ENCODE measurements at regions not wholly inside any gene's neighbourhood (a gene's known extent, or its start where the extent isn't known, plus 50 kb on each side); places are given as distances from the start of the nearest gene placed in this dataset.

- Mint-ChIP-seq H3K27me3 (ENCODE audit: insufficient read depth, unreplicated experiment) (no peaks in the 10 kb centered on the region), H3K27ac (ENCODE audit: unreplicated experiment) (no peak overlapping the region), H3K4me1 (ENCODE audit: low read depth, unreplicated experiment) (peaks cover 12% of the 10 kb centered on the region), H3K9me3 (ENCODE audit: unreplicated experiment) (no peaks in the 10 kb centered on the region), H3K4me3 (ENCODE audit: unreplicated experiment) (no peak overlapping the region), H3K36me3 (ENCODE audit: insufficient read depth, unreplicated experiment) (no peaks in the 10 kb centered on the region)
- H3K27me3 ChIP-seq (replicated peaks; ENCODE audit: control insufficient read depth, insufficient read depth, low read length), result no peaks in the 10 kb centered on the region
- H3K9me3 ChIP-seq, result no peaks in the 10 kb centered on the region
- no peak for TF ChIP-seq CTCF (IDR thresholded peaks at IDR 0.05; ENCODE audit: insufficient read depth in 1 of 2, low read depth in 1 of 2, low read length in 1 of 2, severe bottlenecking in 1 of 2, unreplicated experiment in 1 of 2)
- intact Hi-C loops (cut with micrococcal nuclease; ENCODE audit: unreplicated experiment), result no loop called here
- H3K36me3 ChIP-seq (ENCODE audit: control insufficient read depth, insufficient read depth, low read length), result no peaks in the 10 kb centered on the region
- ChIA-PET POLR2A (no interaction called here), CTCF (no interaction called here)
- H3K4me1 ChIP-seq, result peaks cover 23% of the 10 kb centered on the region
- BruUV-seq (replicated peaks), result no TSS peak
- DNase-seq, result no peak
- no peak overlapping the region for H3K4me3 ChIP-seq (ENCODE audit: low read depth, low read length)
Measured at GRCh38 chr10:120960725-120961124, 109.6 kb downstream of the WDR11 start.

- peak overlapping the region; percentile 65 for H3K27ac Mint-ChIP-seq (ENCODE audit: unreplicated experiment)
- no peaks in the 10 kb centered on the region for H3K27me3 Mint-ChIP-seq (ENCODE audit: insufficient read depth, unreplicated experiment)
- H3K27me3 ChIP-seq (replicated peaks; ENCODE audit: control insufficient read depth, insufficient read depth, low read length), result no peaks in the 10 kb centered on the region
- H3K4me1 ChIP-seq, result peaks cover 23% of the 10 kb centered on the region
- BruUV-seq (replicated peaks), result no TSS peak
- H3K9me3 ChIP-seq, result no peaks in the 10 kb centered on the region
- H3K36me3 ChIP-seq (ENCODE audit: control insufficient read depth, insufficient read depth, low read length), result no peaks in the 10 kb centered on the region
- no peak for DNase-seq
- H3K9me3 Mint-ChIP-seq (ENCODE audit: unreplicated experiment), result no peaks in the 10 kb centered on the region
- no peak overlapping the region for H3K4me3 Mint-ChIP-seq (ENCODE audit: unreplicated experiment)
- no peak overlapping the region for H3K4me3 ChIP-seq (ENCODE audit: low read depth, low read length)
- intact Hi-C loops (cut with micrococcal nuclease; ENCODE audit: unreplicated experiment), result no loop called here
- ChIA-PET CTCF (interaction anchor here (0.5 kb wide), 1 partner anchor 271 kb away, joined by 3 read pairs; no protein-coding TSS in a partner anchor), POLR2A (interaction anchor here (1.8 kb wide), 1 partner anchor 17 kb away, joined by 6 read pairs; no protein-coding TSS in a partner anchor)
- H3K4me1 Mint-ChIP-seq (ENCODE audit: low read depth, unreplicated experiment), result peaks cover 15% of the 10 kb centered on the region
- TF ChIP-seq CTCF (IDR thresholded peaks at IDR 0.05; ENCODE audit: insufficient read depth in 1 of 2, low read depth in 1 of 2, low read length in 1 of 2, severe bottlenecking in 1 of 2, unreplicated experiment in 1 of 2), result no peak
- H3K36me3 Mint-ChIP-seq (ENCODE audit: insufficient read depth, unreplicated experiment), result no peaks in the 10 kb centered on the region
Measured at GRCh38 chr10:120961795-120962755, 110.9 kb downstream of the WDR11 start.

- H3K27ac Mint-ChIP-seq (ENCODE audit: unreplicated experiment), result peak overlapping the region; percentile 65
- intact Hi-C loops (cut with micrococcal nuclease; ENCODE audit: unreplicated experiment), result no loop called here
- Histone ChIP-seq H3K27me3 (replicated peaks; ENCODE audit: control insufficient read depth, insufficient read depth, low read length) (no peaks in the 10 kb centered on the region), H3K9me3 (no peaks in the 10 kb centered on the region), H3K4me1 (peaks cover 25% of the 10 kb centered on the region), H3K4me3 (ENCODE audit: low read depth, low read length) (no peak overlapping the region), H3K36me3 (ENCODE audit: control insufficient read depth, insufficient read depth, low read length) (no peaks in the 10 kb centered on the region)
- H3K4me1 Mint-ChIP-seq (ENCODE audit: low read depth, unreplicated experiment), result peaks cover 18% of the 10 kb centered on the region
- H3K27me3 Mint-ChIP-seq (ENCODE audit: insufficient read depth, unreplicated experiment), result no peaks in the 10 kb centered on the region
- no TSS peak for BruUV-seq (replicated peaks)
- no peak overlapping the region for H3K4me3 Mint-ChIP-seq (ENCODE audit: unreplicated experiment)
- H3K36me3 Mint-ChIP-seq (ENCODE audit: insufficient read depth, unreplicated experiment), result no peaks in the 10 kb centered on the region
- peak in 1 of 2 experiments; percentile 17 for TF ChIP-seq CTCF (IDR thresholded peaks at IDR 0.05; ENCODE audit: insufficient read depth in 1 of 2, low read depth in 1 of 2, low read length in 1 of 2, severe bottlenecking in 1 of 2, unreplicated experiment in 1 of 2)
- ChIA-PET CTCF (interaction anchor here (0.5 kb wide), 1 partner anchor 270 kb away, joined by 3 read pairs; no protein-coding TSS in a partner anchor), POLR2A (interaction anchor here (1.8 kb wide), 1 partner anchor 16 kb away, joined by 6 read pairs; no protein-coding TSS in a partner anchor)
- H3K9me3 Mint-ChIP-seq (ENCODE audit: unreplicated experiment), result no peaks in the 10 kb centered on the region
- DNase-seq, result peak; percentile 61 to 82
Measured at GRCh38 chr10:120962756-120963593, 111.8 kb downstream of the WDR11 start.
